ENCODE measurements at regions not wholly inside any gene's neighbourhood (a gene's known extent, or its start where the extent isn't known, plus 50 kb on each side); places are given as distances from the start of the nearest gene placed in this dataset.

DNA sequence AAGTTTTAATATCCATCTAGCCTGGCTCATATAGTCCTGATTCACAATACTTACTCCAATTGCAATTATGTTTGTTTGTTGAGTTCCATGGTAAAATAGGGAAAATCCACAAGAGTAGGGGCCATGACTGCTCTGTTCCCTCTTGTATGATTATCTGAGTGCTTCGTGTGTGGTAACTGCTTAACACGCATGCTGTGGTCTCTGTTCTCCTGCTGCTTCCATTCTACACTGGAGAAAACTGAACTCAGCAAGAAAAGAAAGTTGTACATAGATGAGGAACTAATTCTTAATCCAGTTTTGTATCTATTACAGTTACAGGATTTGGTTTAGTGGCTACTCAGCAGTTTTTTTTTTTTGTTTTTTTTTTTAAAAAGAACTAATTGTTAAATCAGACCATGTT, 223.0 kb upstream of the SATB1 start:
- TF ChIP-seq, protein P1, sequence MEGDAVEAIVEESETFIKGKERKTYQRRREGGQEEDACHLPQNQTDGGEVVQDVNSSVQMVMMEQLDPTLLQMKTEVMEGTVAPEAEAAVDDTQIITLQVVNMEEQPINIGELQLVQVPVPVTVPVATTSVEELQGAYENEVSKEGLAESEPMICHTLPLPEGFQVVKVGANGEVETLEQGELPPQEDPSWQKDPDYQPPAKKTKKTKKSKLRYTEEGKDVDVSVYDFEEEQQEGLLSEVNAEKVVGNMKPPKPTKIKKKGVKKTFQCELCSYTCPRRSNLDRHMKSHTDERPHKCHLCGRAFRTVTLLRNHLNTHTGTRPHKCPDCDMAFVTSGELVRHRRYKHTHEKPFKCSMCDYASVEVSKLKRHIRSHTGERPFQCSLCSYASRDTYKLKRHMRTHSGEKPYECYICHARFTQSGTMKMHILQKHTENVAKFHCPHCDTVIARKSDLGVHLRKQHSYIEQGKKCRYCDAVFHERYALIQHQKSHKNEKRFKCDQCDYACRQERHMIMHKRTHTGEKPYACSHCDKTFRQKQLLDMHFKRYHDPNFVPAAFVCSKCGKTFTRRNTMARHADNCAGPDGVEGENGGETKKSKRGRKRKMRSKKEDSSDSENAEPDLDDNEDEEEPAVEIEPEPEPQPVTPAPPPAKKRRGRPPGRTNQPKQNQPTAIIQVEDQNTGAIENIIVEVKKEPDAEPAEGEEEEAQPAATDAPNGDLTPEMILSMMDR (IDR thresholded peaks at IDR 0.05): no peak
- no peak for TF ChIP-seq POLR2AphosphoS5 (IDR thresholded peaks at IDR 0.05; ENCODE audit: insufficient read depth in 1 of 2, low read depth in 1 of 2)

All from vagina (tissue), 2 donors.